KMS-11 (cell line): ENCODE measurements at regions not wholly inside any gene's neighbourhood (a gene's known extent, or its start where the extent isn't known, plus 50 kb on each side); places are given as distances from the start of the nearest gene placed in this dataset.

ENCODE experiments used
- H2AFZ ChIP-seq: fragments of 200-600 bp; sonication (generic); 2 replicates; pipeline ENCODE4 v1.6.1; 2016; ENCODE audit warnings: antibody characterized with exemption, mixed run types, low read depth
- H3K27ac ChIP-seq: fragments of 200-600 bp; sonication (generic); 2 replicates; pipeline ENCODE4 v1.6.1; 2016; ENCODE audit warnings: mild to moderate bottlenecking, mixed run types
- H3K27me3 ChIP-seq: fragments of 200-600 bp; sonication (generic); 2 replicates; pipeline ENCODE4 v1.6.1; 2017; ENCODE audit warnings: mild to moderate bottlenecking, low read depth, mixed run types, moderate library complexity; ENCODE audit not compliant: insufficient read depth
- H3K36me3 ChIP-seq: fragments of 200-600 bp; sonication (generic); 2 replicates; pipeline ENCODE4 v1.6.1; 2017; ENCODE audit warnings: mild to moderate bottlenecking, mixed run types; ENCODE audit not compliant: insufficient read depth
- H3K4me1 ChIP-seq: fragments of 200-600 bp; sonication (generic); 2 replicates; pipeline ENCODE4 v1.6.1; 2016; ENCODE audit warnings: mild to moderate bottlenecking, low read depth, mixed run types; ENCODE audit not compliant: poor library complexity, severe bottlenecking
- H3K4me2 ChIP-seq: fragments of 200-600 bp; sonication (generic); 2 replicates; pipeline ENCODE4 v1.7.0; 2016; ENCODE audit warnings: mild to moderate bottlenecking, mixed run types
- H3K4me3 ChIP-seq: fragments of 200-600 bp; sonication (generic); IDR thresholded peaks from 2 replicates; pipeline ENCODE4 v1.6.1; 2017; ENCODE audit warnings: low read depth, low read length, mixed read lengths; ENCODE audit not compliant: insufficient read depth
- H3K79me2 ChIP-seq: fragments of 200-600 bp; sonication (generic); 2 replicates; pipeline ENCODE4 v1.6.1; 2016; ENCODE audit warnings: low read depth, mixed run types; ENCODE audit not compliant: insufficient read depth
- H3K9ac ChIP-seq: fragments of 200-600 bp; sonication (generic); 2 replicates; pipeline ENCODE4 v1.6.1; 2016; ENCODE audit warnings: mild to moderate bottlenecking, mixed run types
- H4K20me1 ChIP-seq: fragments of 200-600 bp; sonication (generic); 2 replicates; pipeline ENCODE4 v1.6.1; 2016; ENCODE audit warnings: mild to moderate bottlenecking, mixed run types; ENCODE audit not compliant: insufficient read depth
- TF ChIP-seq, protein P1 (sequence below): fragments of 200-600 bp; sonication (generic); conservative IDR thresholded peaks from 2 replicates; pipeline ENCODE4 v1.6.1; 2017; ENCODE audit warnings: low read depth, mild to moderate bottlenecking, antibody characterized with exemption, low read length, moderate library complexity, mixed read lengths

DNA sequence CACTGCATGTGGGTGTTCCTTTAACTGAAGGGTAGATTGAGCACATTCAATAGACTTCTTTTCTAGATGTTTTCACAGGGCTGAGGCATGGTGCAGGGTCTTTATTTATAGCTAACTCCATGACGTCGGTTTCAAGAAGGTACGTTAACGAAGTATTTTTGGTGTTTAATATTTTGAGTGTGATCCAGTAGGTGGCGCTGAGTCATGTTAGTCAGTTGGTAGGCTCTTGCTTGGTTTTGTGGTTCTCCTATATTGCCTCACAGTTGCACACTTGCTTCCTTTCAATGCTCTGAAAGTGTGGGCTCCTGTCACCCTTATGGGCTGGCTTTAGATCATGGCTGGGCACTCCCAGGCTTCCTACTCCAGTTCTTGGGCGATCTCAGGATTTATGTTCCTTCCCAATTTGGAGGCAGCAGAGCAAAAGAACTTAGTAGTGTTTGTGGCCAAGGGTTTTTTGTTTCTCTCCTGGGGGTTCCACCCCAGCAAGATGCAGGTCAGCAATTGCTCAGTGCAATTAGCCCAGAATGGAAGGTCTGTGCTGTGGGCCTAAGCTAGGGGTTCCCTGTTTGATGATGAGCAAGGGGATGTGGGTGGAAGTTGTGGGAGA, 471.6 kb upstream of the FOXG1 start:
- H3K9ac ChIP-seq: no peak overlapping the region
- no peak overlapping the region for H3K4me3 ChIP-seq
- H4K20me1 ChIP-seq: no peaks in the 10 kb centered on the region
- TF ChIP-seq, protein P1, sequence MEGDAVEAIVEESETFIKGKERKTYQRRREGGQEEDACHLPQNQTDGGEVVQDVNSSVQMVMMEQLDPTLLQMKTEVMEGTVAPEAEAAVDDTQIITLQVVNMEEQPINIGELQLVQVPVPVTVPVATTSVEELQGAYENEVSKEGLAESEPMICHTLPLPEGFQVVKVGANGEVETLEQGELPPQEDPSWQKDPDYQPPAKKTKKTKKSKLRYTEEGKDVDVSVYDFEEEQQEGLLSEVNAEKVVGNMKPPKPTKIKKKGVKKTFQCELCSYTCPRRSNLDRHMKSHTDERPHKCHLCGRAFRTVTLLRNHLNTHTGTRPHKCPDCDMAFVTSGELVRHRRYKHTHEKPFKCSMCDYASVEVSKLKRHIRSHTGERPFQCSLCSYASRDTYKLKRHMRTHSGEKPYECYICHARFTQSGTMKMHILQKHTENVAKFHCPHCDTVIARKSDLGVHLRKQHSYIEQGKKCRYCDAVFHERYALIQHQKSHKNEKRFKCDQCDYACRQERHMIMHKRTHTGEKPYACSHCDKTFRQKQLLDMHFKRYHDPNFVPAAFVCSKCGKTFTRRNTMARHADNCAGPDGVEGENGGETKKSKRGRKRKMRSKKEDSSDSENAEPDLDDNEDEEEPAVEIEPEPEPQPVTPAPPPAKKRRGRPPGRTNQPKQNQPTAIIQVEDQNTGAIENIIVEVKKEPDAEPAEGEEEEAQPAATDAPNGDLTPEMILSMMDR: no peak; the same call in 1 of the 2 replicates
- H3K79me2 ChIP-seq: no peaks in the 10 kb centered on the region
- no peak overlapping the region for H3K4me2 ChIP-seq
- H3K27ac ChIP-seq: no peak overlapping the region
- H3K27me3 ChIP-seq: no peaks in the 10 kb centered on the region
- no peaks in the 10 kb centered on the region for H3K36me3 ChIP-seq
- no peaks in the 10 kb centered on the region for H3K4me1 ChIP-seq
- no peak overlapping the region for H2AFZ ChIP-seq

DNA sequence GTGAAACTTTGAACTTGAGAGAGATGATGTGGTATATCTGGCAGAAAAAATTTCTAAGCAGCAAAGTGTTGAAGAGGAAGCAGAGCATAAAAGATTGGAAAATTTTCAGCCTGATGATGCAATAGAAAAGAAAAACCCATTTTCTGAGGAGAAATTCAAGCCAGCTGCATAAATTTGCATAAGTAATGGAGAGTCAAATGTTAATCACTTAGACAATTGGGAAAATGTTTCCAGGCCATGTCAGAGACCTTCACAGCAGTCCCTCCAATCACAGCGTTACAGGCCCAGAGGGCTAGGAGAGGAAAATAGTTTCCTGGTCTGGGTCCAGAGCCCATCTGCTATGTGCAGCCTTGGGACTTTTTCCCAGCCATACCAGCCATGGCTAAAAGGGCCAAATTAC, 469.0 kb upstream of the FOXG1 start:
- Histone ChIP-seq H3K27ac (no peak overlapping the region), H4K20me1 (no peaks in the 10 kb centered on the region), H2AFZ (no peak overlapping the region), H3K27me3 (no peaks in the 10 kb centered on the region), H3K4me3 (no peak overlapping the region), H3K79me2 (no peaks in the 10 kb centered on the region), H3K4me1 (no peaks in the 10 kb centered on the region), H3K9ac (no peak overlapping the region), H3K4me2 (no peak overlapping the region), H3K36me3 (no peaks in the 10 kb centered on the region)
- TF ChIP-seq, protein P1: no peak

DNA sequence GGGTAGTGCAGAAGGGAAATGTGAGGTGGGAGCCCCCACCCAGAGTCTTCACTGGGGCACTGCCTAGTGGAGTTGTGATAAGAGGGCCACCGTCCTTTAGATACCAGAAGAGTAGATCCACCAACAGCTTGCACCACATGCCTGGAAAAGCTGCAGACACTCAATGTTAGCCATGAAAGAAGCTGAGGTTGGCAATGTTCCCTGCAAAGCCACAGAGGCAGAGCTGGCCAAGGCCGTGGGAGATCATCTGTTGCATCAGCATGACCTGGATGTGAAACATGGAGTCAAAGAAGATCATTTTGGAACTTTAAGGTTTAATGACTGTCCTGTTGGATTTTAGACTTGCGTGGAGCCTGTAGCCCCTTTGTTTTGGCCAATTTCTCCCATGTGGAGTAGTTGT, 468.4 kb upstream of the FOXG1 start:
- H3K4me1 ChIP-seq: no peaks in the 10 kb centered on the region
- no peak overlapping the region for H3K27ac ChIP-seq
- H4K20me1 ChIP-seq: no peaks in the 10 kb centered on the region
- TF ChIP-seq, protein P1: no peak
- H3K79me2 ChIP-seq: no peaks in the 10 kb centered on the region
- H3K27me3 ChIP-seq: no peaks in the 10 kb centered on the region
- no peak overlapping the region for H3K9ac ChIP-seq
- H2AFZ ChIP-seq: no peak overlapping the region
- no peak overlapping the region for H3K4me3 ChIP-seq
- H3K4me2 ChIP-seq: no peak overlapping the region
- H3K36me3 ChIP-seq: no peaks in the 10 kb centered on the region

DNA sequence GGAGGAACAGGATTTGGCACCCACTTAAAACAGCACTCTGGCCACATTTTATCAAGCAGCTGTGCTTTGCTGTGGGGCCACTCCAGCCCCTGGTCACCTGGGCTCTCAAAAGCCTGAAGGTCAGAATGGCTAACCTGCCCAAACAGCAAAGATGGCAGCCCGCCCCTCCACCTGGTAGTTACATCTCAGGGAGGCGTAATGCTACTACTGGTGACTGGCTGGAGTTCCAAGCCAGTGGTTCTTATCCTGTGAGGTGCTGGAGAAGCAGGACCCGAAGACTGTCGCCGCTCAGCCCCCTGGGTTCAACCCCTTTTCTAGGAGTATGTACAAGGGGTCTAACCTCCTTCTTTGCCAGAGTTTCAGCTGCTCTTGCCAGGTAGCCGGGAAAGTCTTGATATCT, 467.4 kb upstream of the FOXG1 start:
- Histone ChIP-seq H3K36me3 (no peaks in the 10 kb centered on the region), H3K4me1 (no peaks in the 10 kb centered on the region), H3K9ac (no peak overlapping the region), H3K79me2 (no peaks in the 10 kb centered on the region), H3K27ac (no peak overlapping the region), H2AFZ (no peak overlapping the region), H3K4me3 (no peak overlapping the region), H3K4me2 (no peak overlapping the region), H3K27me3 (no peaks in the 10 kb centered on the region), H4K20me1 (no peaks in the 10 kb centered on the region)
- TF ChIP-seq, protein P1: no peak
